GM18505 (cell line): ENCODE measurements at regions not wholly inside any gene's neighbourhood (a gene's known extent, or its start where the extent isn't known, plus 50 kb on each side); places are given as distances from the start of the nearest gene placed in this dataset.

Source experiments
- ATAC-seq: cut with Tn5 transposase; IDR thresholded peaks from one replicate; pipeline ENCODE4 v1.9.1; 2021; ENCODE audit not compliant: unreplicated experiment
- POLR2A ChIP-seq: IDR thresholded peaks from 4 replicates; pipeline ENCODE4 v1.6.1; 2011; ENCODE audit warnings: borderline replicate concordance; ENCODE audit not compliant: insufficient read depth, insufficient read length; ENCODE audit errors: extremely low read depth

DNA sequence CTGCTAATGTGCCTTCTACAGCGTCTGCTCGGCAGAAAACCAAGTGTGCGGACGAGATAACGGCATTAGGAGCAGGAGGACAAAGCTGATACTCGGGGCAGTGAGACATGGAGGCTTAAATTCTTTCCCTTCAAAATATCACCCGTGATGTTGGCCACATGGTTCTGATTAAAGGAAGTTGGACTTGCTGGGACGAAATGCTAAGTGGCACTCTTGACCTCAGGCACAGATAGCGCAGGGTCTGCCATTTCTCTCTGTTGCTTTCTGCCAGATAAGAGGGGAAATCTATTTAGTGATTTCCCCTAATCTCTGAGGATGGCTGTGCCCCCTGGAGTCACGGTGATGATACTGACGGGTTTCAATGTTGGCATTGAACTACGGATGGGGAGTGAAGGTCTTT is 509.6 kb upstream of the EEF2KMT start:
- no peak for TF ChIP-seq POLR2A
- ATAC-seq: no peak

DNA sequence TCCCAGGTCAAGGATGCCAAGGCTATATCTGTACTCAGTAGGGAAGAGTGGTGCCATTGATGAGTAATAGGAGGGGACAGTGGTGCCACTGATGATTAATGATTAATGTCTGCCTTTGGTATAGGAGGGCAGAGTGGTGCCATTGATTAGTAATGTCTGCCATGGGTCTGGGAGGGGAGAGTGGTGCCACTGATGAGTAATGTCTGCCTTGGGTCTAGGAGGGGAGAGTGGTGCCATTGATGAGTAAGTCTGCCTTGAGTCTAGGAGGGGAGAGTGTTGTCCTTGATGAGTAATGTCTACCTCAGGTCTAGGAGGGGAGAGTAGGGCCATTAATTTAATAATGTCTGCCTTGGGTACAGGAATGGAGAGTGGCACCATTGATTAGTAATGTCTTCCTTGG is 507.8 kb upstream of the EEF2KMT start:
- ATAC-seq: no peak
- TF ChIP-seq POLR2A: no peak

GRCh38 chr16:5604770-5605169 is 507.2 kb upstream of the EEF2KMT start:
- no peak for TF ChIP-seq POLR2A
- no peak for ATAC-seq

GRCh38 chr16:5603836-5604235 is 506.2 kb upstream of the EEF2KMT start:
- no peak for TF ChIP-seq POLR2A
- ATAC-seq: no peak

GRCh38 chr16:5601957-5602356 is 504.4 kb upstream of the EEF2KMT start:
- no peak for TF ChIP-seq POLR2A
- ATAC-seq: no peak

GRCh38 chr16:5598793-5599192 is 501.2 kb upstream of the EEF2KMT start:
- no peak for ATAC-seq
- no peak for TF ChIP-seq POLR2A

- no peak for ATAC-seq
- TF ChIP-seq POLR2A: no peak
These were observed 498.3 kb upstream of the EEF2KMT start for GRCh38 chr16:5595849-5596248.

GRCh38 chr16:5590416-5590815 is 492.8 kb upstream of the EEF2KMT start:
- no peak for ATAC-seq
- no peak for TF ChIP-seq POLR2A

GRCh38 chr16:5589812-5590373 is 492.3 kb upstream of the EEF2KMT start:
- ATAC-seq: no peak
- no peak for TF ChIP-seq POLR2A

DNA sequence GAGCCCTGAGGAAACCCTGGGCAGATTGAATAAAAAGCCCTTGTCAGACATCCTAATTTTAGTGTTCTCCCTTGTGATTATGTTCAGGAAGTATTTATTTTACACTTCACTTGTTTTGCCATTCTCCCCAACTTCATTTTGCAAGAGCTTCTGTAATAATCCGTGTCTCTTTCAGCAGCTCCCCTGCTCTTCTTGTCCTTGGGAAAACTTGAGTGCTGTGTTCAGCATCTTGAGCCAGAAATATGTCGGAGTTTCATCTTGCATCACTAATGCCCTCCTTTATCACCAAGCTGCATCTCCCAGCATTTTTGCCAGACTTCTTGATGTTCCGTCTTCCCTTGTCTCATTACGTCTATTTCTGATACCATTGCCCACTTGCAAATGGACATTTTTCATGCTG is 486.5 kb upstream of the EEF2KMT start:
- ATAC-seq: no peak
- TF ChIP-seq POLR2A: no peak

DNA sequence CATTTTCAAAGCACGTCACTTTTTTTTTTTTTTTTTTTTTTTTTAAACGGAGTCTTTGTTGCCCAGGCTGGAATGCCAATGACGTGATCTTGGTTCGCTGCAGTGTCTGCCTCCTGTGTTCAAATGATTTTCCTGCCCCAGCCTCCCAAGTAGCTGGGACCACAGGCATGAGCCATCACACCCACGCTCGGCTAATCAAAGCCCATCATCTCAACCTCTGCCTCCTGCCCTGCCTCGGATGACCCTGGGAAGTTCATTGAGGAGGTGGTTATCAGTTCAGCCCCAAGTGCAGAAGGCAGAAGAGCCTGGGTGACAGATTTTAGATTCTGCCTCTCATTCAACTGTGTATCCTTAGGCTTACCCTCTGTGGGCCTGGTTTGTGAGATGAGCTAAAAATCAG is 484.9 kb upstream of the EEF2KMT start:
- TF ChIP-seq POLR2A: no peak
- ATAC-seq: no peak

DNA sequence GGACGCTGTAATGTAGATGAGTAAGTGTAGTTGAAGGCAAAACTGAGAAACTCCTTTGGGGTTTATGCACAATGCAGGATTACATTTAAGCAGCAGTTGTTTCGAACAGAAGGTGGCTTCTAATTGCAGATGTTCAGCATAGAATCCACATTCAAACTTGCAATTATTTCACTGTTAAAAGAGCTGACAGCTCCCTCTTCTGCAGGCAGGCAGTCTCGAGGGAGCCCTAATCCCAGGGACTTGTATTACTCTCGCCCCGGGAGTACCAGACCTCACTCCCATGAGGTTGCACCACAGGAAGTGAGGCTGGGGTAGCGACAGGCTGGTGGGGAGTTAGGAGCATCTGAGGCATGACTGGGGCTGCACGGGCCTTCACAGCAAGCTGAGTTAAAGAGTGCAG is 484.3 kb upstream of the EEF2KMT start:
- no peak for TF ChIP-seq POLR2A
- ATAC-seq: no peak

GRCh38 chr16:5581428-5581827 is 483.8 kb upstream of the EEF2KMT start:
- ATAC-seq: no peak

DNA sequence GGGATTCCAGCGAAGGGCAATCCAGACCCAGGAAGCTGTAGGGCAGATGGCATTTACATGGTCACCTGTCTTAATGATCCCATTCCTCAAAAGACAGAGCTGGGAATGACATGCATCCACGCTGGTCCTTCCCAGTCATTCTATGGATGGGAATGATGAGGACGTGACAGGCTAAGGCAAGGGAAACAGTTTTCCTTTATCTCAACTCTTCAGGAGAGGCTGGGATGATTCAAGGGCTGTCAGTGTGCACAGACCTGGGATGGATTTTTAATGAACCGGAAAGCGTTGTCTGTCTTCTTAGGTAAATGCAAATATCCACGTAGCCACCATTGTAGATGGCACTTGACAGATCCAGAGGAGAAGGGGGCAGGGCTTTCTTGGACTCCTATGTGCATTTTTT is 483.2 kb upstream of the EEF2KMT start:
- no peak for TF ChIP-seq POLR2A
- no peak for ATAC-seq

More at GRCh38 chr16:5581428-5581827, 483.8 kb upstream of the EEF2KMT start:
- no peak for TF ChIP-seq POLR2A

- TF ChIP-seq POLR2A: no peak
- no peak for ATAC-seq
These were observed 482.7 kb upstream of the EEF2KMT start for GRCh38 chr16:5580296-5580695.

- no peak for ATAC-seq
- TF ChIP-seq POLR2A: no peak
These were observed 481.4 kb upstream of the EEF2KMT start for GRCh38 chr16:5578980-5579379.

- no peak for TF ChIP-seq POLR2A
- ATAC-seq: no peak
These were observed 479.9 kb upstream of the EEF2KMT start for GRCh38 chr16:5577463-5577862.
